Vagina (tissue), 2 donors: ENCODE measurements at regions not wholly inside any gene's neighbourhood (a gene's known extent, or its start where the extent isn't known, plus 50 kb on each side); places are given as distances from the start of the nearest gene placed in this dataset.
"Not testable (repeated sequence)": the region's sequence is repeated elsewhere in the genome, so short reads cannot be mapped to it uniquely, and the experiment has no call there.

ENCODE experiments used
- DNase-seq, 2 donors: peaks; one replicate each; pipeline ENCODE4 v3.0.0-alpha.2; 2017; ENCODE audit errors: extremely low spot score in 2 of 2
- H3K27ac ChIP-seq: fragments of 200-600 bp; sonication (generic); one replicate; pipeline ENCODE4 v1.5.1; 2019
- H3K27me3 ChIP-seq: fragments of 200-600 bp; sonication (generic); one replicate; pipeline ENCODE4 v1.5.1; 2019
- H3K36me3 ChIP-seq, 2 donors: fragments of 200-600 bp; sonication (generic); one replicate each; pipeline ENCODE4 v1.5.1; 2017 to 2019
- H3K4me1 ChIP-seq: fragments of 200-600 bp; sonication (generic); one replicate; pipeline ENCODE4 v1.5.1; 2019
- H3K4me3 ChIP-seq, 2 donors: fragments of 200-600 bp; sonication (generic); 1 replicate in 1 of 2; 2 replicates in 1 of 2; pipeline ENCODE4 v1.5.1; 2016 to 2019
- H3K9me3 ChIP-seq: fragments of 200-600 bp; sonication (generic); one replicate; pipeline ENCODE4 v1.5.1; 2019
- CTCF ChIP-seq, 3 experiments: fragments of 450-650 bp in 2 of 3; fragments of 200-600 bp in 1 of 3; sonication (generic) in 1 of 3; IDR thresholded peaks; one replicate each; pipeline ENCODE4 v1.5.1; 2017 to 2019; ENCODE audit warnings: antibody characterized with exemption in 3 of 3, mild to moderate bottlenecking in 2 of 3, moderate library complexity in 2 of 3
- POLR2A ChIP-seq, 2 donors: fragments of 450-650 bp; IDR thresholded peaks; one replicate each; pipeline ENCODE4 v1.6.1; 2017; ENCODE audit warnings: antibody characterized with exemption in 2 of 2, mild to moderate bottlenecking in 2 of 2, moderate library complexity in 2 of 2
- POLR2AphosphoS5 ChIP-seq, 2 donors: sonication (generic); formaldehyde crosslinking; IDR thresholded peaks; one replicate each; pipeline ENCODE4 v1.9.0; 2017; ENCODE audit warnings: antibody characterized with exemption in 2 of 2, mild to moderate bottlenecking in 2 of 2, low read depth in 1 of 2; ENCODE audit not compliant: insufficient read depth in 1 of 2
- intact Hi-C: fragments of 100-400 bp; cut with DNase I; formaldehyde crosslinking; loops from one replicate; pipeline ENCODE4 v1.15.1; 2023

DNA sequence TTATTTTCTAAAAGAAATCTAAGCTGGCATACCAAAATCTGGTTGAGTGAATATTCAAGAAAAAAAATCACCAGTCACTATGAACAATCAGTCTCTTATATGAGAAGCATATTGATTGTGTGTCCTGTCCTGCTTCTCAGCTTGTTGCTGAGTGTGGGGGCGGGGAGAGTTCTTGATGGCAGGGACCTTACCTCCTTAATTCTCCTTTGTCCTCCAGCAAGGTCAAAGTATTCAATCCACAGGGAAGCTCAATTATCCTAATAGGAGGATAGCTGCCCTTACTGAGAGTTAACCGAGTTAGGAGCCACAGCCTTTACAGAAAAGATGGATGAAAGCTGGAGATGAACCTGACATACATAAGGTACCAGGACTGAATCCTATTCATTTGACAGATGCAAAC lies 154.0 kb downstream of the LY86 start:
- H3K9me3 ChIP-seq, result no peaks in the 10 kb centered on the region
- peaks cover 3% of the 10 kb centered on the region for H3K4me1 ChIP-seq
- no peak overlapping the region for H3K4me3 ChIP-seq
- intact Hi-C loops, result no loop called here
- DNase-seq, result no peak
- TF ChIP-seq CTCF (IDR thresholded peaks at IDR 0.05) (no peak), POLR2AphosphoS5 (IDR thresholded peaks at IDR 0.05; ENCODE audit: insufficient read depth in 1 of 2, low read depth in 1 of 2) (no peak), POLR2A (IDR thresholded peaks at IDR 0.05) (no peak)
- H3K27ac ChIP-seq, result no peak overlapping the region
- H3K27me3 ChIP-seq, result no peaks in the 10 kb centered on the region
- no peaks in the 10 kb centered on the region for H3K36me3 ChIP-seq

DNA sequence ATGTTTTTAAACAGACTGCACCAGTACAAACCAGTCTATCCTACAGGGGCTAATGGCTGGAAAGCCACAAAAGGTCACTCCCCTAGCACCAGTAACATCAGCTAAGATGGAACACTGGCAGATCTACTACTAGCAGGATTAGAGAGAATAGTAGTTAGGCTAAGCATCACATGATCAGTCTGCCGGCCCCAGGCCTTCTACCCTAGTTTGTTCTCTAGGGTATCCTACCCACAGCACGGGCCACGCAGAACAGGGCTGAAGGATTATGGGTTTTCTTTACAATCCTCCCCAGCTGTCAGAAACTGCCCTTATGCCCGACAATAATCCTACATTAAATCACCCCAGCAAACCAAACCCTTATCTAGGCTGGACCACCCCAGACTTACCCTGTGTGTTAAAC lies 156.0 kb downstream of the LY86 start:
- peaks cover 5% of the 10 kb centered on the region for H3K4me1 ChIP-seq
- TF ChIP-seq POLR2A (IDR thresholded peaks at IDR 0.05) (no peak), POLR2AphosphoS5 (IDR thresholded peaks at IDR 0.05; ENCODE audit: insufficient read depth in 1 of 2, low read depth in 1 of 2) (no peak), CTCF (IDR thresholded peaks at IDR 0.05) (no peak)
- no peak overlapping the region for H3K27ac ChIP-seq
- no peak overlapping the region for H3K4me3 ChIP-seq
- H3K27me3 ChIP-seq, result no peaks in the 10 kb centered on the region
- no peaks in the 10 kb centered on the region for H3K36me3 ChIP-seq
- intact Hi-C loops, result no loop called here
- no peak for DNase-seq
- H3K9me3 ChIP-seq, result no peaks in the 10 kb centered on the region

DNA sequence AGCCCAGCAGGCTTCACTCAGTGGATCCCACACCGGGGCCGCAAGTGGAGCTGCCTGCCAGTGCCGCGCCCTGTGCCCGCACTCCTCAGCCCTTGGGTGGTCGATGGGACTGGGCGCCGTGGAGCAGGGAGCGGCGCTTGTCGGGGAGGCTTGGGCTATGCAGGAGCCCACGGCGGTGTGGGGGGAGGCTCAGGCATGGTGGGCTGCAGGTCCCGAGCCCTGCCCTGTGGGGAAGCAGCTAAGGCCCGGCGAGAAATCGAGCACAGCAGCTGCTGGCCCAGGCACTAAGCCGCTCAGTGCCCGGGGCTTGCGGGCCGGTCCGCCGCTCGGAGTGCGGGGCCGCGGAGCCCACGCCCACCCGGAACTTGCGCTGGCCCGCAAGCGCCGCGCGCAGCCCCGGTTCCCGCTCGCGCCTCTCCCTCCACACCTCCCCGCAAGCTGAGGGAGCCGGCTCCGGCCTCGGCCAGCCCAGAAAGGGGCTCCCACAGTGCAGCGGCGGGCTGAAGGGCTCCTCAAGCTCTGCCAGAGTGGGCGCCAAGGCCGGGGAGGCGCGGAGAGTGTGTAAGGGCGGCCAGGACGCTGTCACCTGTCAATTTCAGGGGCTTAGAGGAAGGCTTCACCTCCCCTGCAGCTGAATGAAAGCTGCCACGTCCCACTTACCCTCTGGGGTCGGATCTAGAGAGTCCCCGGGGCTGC lies 157.3 kb downstream of the LY86 start:
- H3K9me3 ChIP-seq, H3K36me3 ChIP-seq, H3K27ac ChIP-seq, DNase-seq, intact Hi-C loops, H3K4me3 ChIP-seq, H3K27me3 ChIP-seq: not testable (repeated sequence)
- peaks cover 18% of the 10 kb centered on the region for H3K4me1 ChIP-seq

DNA sequence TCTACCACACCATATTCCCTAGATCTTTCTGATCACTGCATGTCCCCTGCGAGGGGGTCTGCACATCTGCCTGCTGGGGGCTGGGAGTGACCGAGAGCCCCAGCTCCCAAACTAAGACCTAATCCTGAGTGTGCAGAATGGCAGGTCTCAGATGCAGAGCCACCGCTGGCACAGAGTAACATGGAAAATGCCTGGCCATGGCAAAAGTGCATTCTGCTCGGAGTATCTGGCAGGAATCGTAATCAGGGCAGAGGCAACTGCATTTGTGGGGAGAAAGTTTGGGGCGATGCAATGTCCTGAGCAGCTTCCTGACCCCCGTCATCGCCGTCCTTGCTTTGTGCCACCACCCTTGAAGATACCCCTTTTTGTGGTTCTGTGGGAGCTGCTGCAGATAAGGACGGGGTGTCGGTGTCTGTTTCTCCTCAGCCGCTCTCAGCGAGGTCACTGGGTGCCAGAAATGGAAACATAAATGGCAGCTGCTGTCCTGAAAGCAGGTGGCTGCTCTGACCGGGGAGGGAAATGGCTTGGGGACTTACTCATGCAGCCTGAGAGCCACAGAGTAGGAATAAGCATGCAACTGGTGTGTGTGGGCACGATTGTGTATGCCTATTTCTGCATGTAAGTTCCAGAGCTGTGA lies 157.9 kb downstream of the LY86 start:
- intact Hi-C loops, result no loop called here
- Histone ChIP-seq H3K36me3 (no peaks in the 10 kb centered on the region), H3K27me3 (no peaks in the 10 kb centered on the region), H3K27ac (no peak overlapping the region), H3K4me3 (no peak overlapping the region), H3K4me1 (peaks cover 24% of the 10 kb centered on the region), H3K9me3 (no peaks in the 10 kb centered on the region)
- DNase-seq, result no peak
- no peak for TF ChIP-seq CTCF (IDR thresholded peaks at IDR 0.05)
- TF ChIP-seq POLR2AphosphoS5 (IDR thresholded peaks at IDR 0.05; ENCODE audit: insufficient read depth in 1 of 2, low read depth in 1 of 2), result no peak
- no peak for TF ChIP-seq POLR2A (IDR thresholded peaks at IDR 0.05)

GRCh38 chr6:6746970-6747338 lies 158.4 kb downstream of the LY86 start:
- no peak for DNase-seq
- no peaks in the 10 kb centered on the region for H3K9me3 ChIP-seq
- no peaks in the 10 kb centered on the region for H3K36me3 ChIP-seq
- H3K4me1 ChIP-seq, result peaks cover 29% of the 10 kb centered on the region
- no peak overlapping the region for H3K4me3 ChIP-seq
- intact Hi-C loops, result no loop called here
- TF ChIP-seq POLR2A (IDR thresholded peaks at IDR 0.05) (no peak), CTCF (IDR thresholded peaks at IDR 0.05) (no peak), POLR2AphosphoS5 (IDR thresholded peaks at IDR 0.05; ENCODE audit: insufficient read depth in 1 of 2, low read depth in 1 of 2) (no peak)
- H3K27me3 ChIP-seq, result no peaks in the 10 kb centered on the region
- H3K27ac ChIP-seq, result no peak overlapping the region
